Stomach (tissue), 8 donors: ENCODE measurements at regions not wholly inside any gene's neighbourhood (a gene's known extent, or its start where the extent isn't known, plus 50 kb on each side); places are given as distances from the start of the nearest gene placed in this dataset.
"Not testable (repeated sequence)": the region's sequence is repeated elsewhere in the genome, so short reads cannot be mapped to it uniquely, and the experiment has no call there.

Experiments used
- DNase-seq, 2 donors: peaks; one replicate each; pipeline versions ENCODE4 v3.0.0 to v3.0.0-alpha.2; 2013 to 2019
- H3K27ac ChIP-seq, 5 donors: fragments of 200-600 bp in 4 of 5; sonication (generic) in 4 of 5; one replicate each; pipeline ENCODE4 v1.5.1; 2013 to 2019; ENCODE audit warnings: mild to moderate bottlenecking in 1 of 5, moderate library complexity in 1 of 5
- H3K27me3 ChIP-seq, 3 donors: fragments of 200-600 bp; sonication (generic); one replicate each; pipeline ENCODE4 v1.5.1; 2017 to 2019; ENCODE audit warnings: mixed run types in 1 of 3
- H3K36me3 ChIP-seq, 4 donors: fragments of 200-600 bp; sonication (generic); 1 replicate in 3 of 4; 2 replicates in 1 of 4; pipeline ENCODE4 v1.5.1; 2016 to 2019
- H3K4me1 ChIP-seq, 4 donors: fragments of 200-600 bp; sonication (generic); one replicate each; pipeline ENCODE4 v1.5.1; 2016 to 2019
- H3K4me3 ChIP-seq, 4 donors: fragments of 200-600 bp; sonication (generic) in 3 of 4; one replicate each; pipeline ENCODE4 v1.5.1; 2016 to 2019; ENCODE audit warnings: mild to moderate bottlenecking in 1 of 4
- H3K9me3 ChIP-seq, 4 donors: fragments of 200-600 bp; sonication (generic); one replicate each; pipeline ENCODE4 v1.5.1; 2016 to 2019
- EP300 ChIP-seq: sonication (generic); formaldehyde crosslinking; IDR thresholded peaks from one replicate; pipeline ENCODE4 v1.6.1; 2017; ENCODE audit warnings: antibody characterized with exemption
- POLR2A ChIP-seq, 4 donors: fragments of 450-650 bp; IDR thresholded peaks; one replicate each; pipeline ENCODE4 v1.6.1; 2016; ENCODE audit warnings: antibody characterized with exemption in 4 of 4, control low read depth in 2 of 4, mild to moderate bottlenecking in 1 of 4, moderate library complexity in 1 of 4
- POLR2AphosphoS5 ChIP-seq, 3 donors: sonication (generic); formaldehyde crosslinking; IDR thresholded peaks; one replicate each; pipeline ENCODE4 v1.6.1; 2016; ENCODE audit warnings: antibody characterized with exemption in 3 of 3
- WGBS, 5 donors: extraction: QIAGEN DNeasy Blood & Tissue Kit in 3 of 5; methylation state at CpG; one replicate each; pipeline versions ENCODE4 v1.1.5 to v1.1.7; 2013 to 2018; 5-methylcytosine and 5-hydroxymethylcytosine counted together
- intact Hi-C: fragments of 100-400 bp; cut with DNase I; formaldehyde crosslinking; loops from one replicate; pipeline ENCODE4 v1.15.1; 2023; ENCODE audit warnings: low total_unique reads
- TF ChIP-seq, protein P1 (sequence below), 7 experiments: fragments of 450-650 bp in 4 of 7; fragments of 200-600 bp in 3 of 7; sonication (generic) in 3 of 7; IDR thresholded peaks; one replicate each; pipeline ENCODE4 v1.5.1; 2016 to 2019; ENCODE audit warnings: antibody characterized with exemption in 7 of 7, control low read depth in 2 of 7, mild to moderate bottlenecking in 1 of 7
- donor health status: healthy with polysubstance abuse.
- donor health status: Bipolar disorder and iron deficiency.
- donor health status: healthy.

- TF ChIP-seq POLR2A (IDR thresholded peaks at IDR 0.05) (no peak), POLR2AphosphoS5 (IDR thresholded peaks at IDR 0.05) (no peak), EP300 (no peak)
- TF ChIP-seq, protein P1, sequence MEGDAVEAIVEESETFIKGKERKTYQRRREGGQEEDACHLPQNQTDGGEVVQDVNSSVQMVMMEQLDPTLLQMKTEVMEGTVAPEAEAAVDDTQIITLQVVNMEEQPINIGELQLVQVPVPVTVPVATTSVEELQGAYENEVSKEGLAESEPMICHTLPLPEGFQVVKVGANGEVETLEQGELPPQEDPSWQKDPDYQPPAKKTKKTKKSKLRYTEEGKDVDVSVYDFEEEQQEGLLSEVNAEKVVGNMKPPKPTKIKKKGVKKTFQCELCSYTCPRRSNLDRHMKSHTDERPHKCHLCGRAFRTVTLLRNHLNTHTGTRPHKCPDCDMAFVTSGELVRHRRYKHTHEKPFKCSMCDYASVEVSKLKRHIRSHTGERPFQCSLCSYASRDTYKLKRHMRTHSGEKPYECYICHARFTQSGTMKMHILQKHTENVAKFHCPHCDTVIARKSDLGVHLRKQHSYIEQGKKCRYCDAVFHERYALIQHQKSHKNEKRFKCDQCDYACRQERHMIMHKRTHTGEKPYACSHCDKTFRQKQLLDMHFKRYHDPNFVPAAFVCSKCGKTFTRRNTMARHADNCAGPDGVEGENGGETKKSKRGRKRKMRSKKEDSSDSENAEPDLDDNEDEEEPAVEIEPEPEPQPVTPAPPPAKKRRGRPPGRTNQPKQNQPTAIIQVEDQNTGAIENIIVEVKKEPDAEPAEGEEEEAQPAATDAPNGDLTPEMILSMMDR (IDR thresholded peaks at IDR 0.05) = no peak
- no peak for DNase-seq
- Histone ChIP-seq H3K27me3 (no peaks in the 10 kb centered on the region), H3K36me3 (no peaks in the 10 kb centered on the region), H3K4me3 (no peak overlapping the region), H3K27ac (no peak overlapping the region), H3K4me1 (no peaks in the 10 kb centered on the region), H3K9me3 (no peaks in the 10 kb centered on the region)
- 85 to 96% (median 88%) methylated on average over 6 of the region's 6 CpGs for WGBS, 5 donors
- intact Hi-C loops = no loop called here
These were observed 430.3 kb upstream of the AKR1E2 start for GRCh38 chr10:4395731-4396130.

- 92 to 97% (median 95%) methylated on average over 3 of the region's 3 CpGs for WGBS, 5 donors
- H3K36me3 ChIP-seq, H3K27me3 ChIP-seq, intact Hi-C loops, DNase-seq, H3K9me3 ChIP-seq, H3K4me3 ChIP-seq, H3K4me1 ChIP-seq, H3K27ac ChIP-seq: not testable (repeated sequence)
These were observed 431.6 kb upstream of the AKR1E2 start for GRCh38 chr10:4394455-4394854.

- H3K27me3 ChIP-seq = no peaks in the 10 kb centered on the region
- DNase-seq = no peak
- H3K4me1 ChIP-seq = no peaks in the 10 kb centered on the region
- no peak overlapping the region for H3K27ac ChIP-seq
- H3K4me3 ChIP-seq = no peak overlapping the region
- intact Hi-C loops = no loop called here
- H3K9me3 ChIP-seq = no peaks in the 10 kb centered on the region
- TF ChIP-seq, protein P1 (IDR thresholded peaks at IDR 0.05) = no peak
- TF ChIP-seq POLR2A (IDR thresholded peaks at IDR 0.05) (no peak), POLR2AphosphoS5 (IDR thresholded peaks at IDR 0.05) (no peak), EP300 (no peak)
- H3K36me3 ChIP-seq = no peaks in the 10 kb centered on the region
- WGBS, 5 donors = 80 to 94% (median 84%) methylated on average over 3 of the region's 3 CpGs
These were observed 434.3 kb upstream of the AKR1E2 start for GRCh38 chr10:4391683-4392082.

DNA sequence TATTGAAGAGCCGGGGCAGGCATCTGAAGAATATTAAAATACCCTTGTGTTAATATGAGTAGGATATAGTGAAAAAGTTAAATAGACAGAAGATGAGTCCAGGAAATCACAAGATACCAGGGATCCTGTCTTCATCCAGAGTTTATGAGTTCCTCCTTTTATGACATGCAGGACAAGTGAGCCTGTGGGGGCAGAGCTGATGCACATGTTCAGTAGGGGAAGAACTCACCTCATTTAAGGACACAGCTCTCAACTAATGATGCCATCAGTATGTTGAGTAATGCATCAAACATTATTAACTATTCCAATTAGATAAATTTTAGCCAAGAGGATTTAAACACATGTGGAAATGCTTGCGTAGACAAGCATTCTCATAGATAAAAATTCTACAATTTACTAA is 435.8 kb upstream of the AKR1E2 start:
- Histone ChIP-seq H3K27ac (no peak overlapping the region), H3K4me3 (no peak overlapping the region), H3K4me1 (no peaks in the 10 kb centered on the region), H3K9me3 (no peaks in the 10 kb centered on the region), H3K36me3 (no peaks in the 10 kb centered on the region), H3K27me3 (no peaks in the 10 kb centered on the region)
- intact Hi-C loops = no loop called here
- TF ChIP-seq POLR2AphosphoS5 (IDR thresholded peaks at IDR 0.05) = no peak
- TF ChIP-seq EP300 = no peak
- TF ChIP-seq, protein P1 (IDR thresholded peaks at IDR 0.05) = no peak
- TF ChIP-seq POLR2A (IDR thresholded peaks at IDR 0.05) = no peak
- WGBS, 5 donors = 94 to 97% (median 95%) methylated on average over 2 of the region's 2 CpGs
- DNase-seq = no peak

DNA sequence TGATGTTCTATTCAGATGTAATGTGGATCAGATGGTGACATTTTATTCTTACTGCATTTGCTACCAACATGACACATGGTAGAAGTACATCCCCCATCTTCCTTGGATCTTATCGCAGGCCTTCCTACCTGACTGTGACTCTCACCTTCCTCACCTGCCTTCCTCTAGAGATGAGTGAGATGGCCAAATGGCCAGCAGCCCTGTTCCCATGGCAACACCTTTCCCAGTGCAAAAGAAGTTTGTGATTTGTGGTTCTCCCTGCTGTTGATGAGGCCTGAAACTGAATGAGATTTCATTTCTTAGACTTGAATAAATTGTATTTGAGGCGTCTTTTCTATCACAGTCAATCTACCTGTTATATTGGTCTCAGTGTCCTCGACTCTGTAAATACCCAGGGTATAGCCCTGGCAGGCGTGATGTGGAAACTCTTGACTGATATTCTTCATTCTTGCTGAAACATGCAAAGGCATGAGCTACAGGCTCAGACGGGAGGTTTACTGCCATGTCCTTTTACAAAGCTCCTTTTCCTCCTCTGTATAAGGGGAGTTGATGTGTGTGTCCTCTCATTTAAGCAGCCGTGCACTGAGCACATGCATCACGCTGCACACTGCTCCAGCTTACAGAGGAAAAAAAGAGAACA is 440.7 kb upstream of the AKR1E2 start:
- Histone ChIP-seq H3K27ac (no peak overlapping the region), H3K36me3 (no peaks in the 10 kb centered on the region), H3K27me3 (no peaks in the 10 kb centered on the region), H3K4me3 (no peak overlapping the region), H3K9me3 (no peaks in the 10 kb centered on the region), H3K4me1 (peaks cover 0 to 3% (median 0%) of the 10 kb centered on the region in 4 donors)
- DNase-seq = no peak
- intact Hi-C loops = no loop called here
- TF ChIP-seq POLR2AphosphoS5 (IDR thresholded peaks at IDR 0.05) (no peak), POLR2A (IDR thresholded peaks at IDR 0.05) (no peak), EP300 (no peak)
- WGBS, 5 donors = 82 to 92% (median 88%) methylated on average over 7 of the region's 7 CpGs
